Stomach (tissue), 8 donors: ENCODE measurements at regions not wholly inside any gene's neighbourhood (a gene's known extent, or its start where the extent isn't known, plus 50 kb on each side); places are given as distances from the start of the nearest gene placed in this dataset.

ENCODE experiments used
- DNase-seq, 2 donors: peaks; one replicate each; pipeline versions ENCODE4 v3.0.0 to v3.0.0-alpha.2; 2013 to 2019
- H3K27ac ChIP-seq, 5 donors: fragments of 200-600 bp in 4 of 5; sonication (generic) in 4 of 5; one replicate each; pipeline ENCODE4 v1.5.1; 2013 to 2019; ENCODE audit warnings: mild to moderate bottlenecking in 1 of 5, moderate library complexity in 1 of 5
- H3K27me3 ChIP-seq, 3 donors: fragments of 200-600 bp; sonication (generic); one replicate each; pipeline ENCODE4 v1.5.1; 2017 to 2019; ENCODE audit warnings: mixed run types in 1 of 3
- H3K36me3 ChIP-seq, 4 donors: fragments of 200-600 bp; sonication (generic); 1 replicate in 3 of 4; 2 replicates in 1 of 4; pipeline ENCODE4 v1.5.1; 2016 to 2019
- H3K4me1 ChIP-seq, 4 donors: fragments of 200-600 bp; sonication (generic); one replicate each; pipeline ENCODE4 v1.5.1; 2016 to 2019
- H3K4me3 ChIP-seq, 4 donors: fragments of 200-600 bp; sonication (generic) in 3 of 4; one replicate each; pipeline ENCODE4 v1.5.1; 2016 to 2019; ENCODE audit warnings: mild to moderate bottlenecking in 1 of 4
- H3K9me3 ChIP-seq, 4 donors: fragments of 200-600 bp; sonication (generic); one replicate each; pipeline ENCODE4 v1.5.1; 2016 to 2019
- EP300 ChIP-seq: sonication (generic); formaldehyde crosslinking; IDR thresholded peaks from one replicate; pipeline ENCODE4 v1.6.1; 2017; ENCODE audit warnings: antibody characterized with exemption
- POLR2A ChIP-seq, 4 donors: fragments of 450-650 bp; IDR thresholded peaks; one replicate each; pipeline ENCODE4 v1.6.1; 2016; ENCODE audit warnings: antibody characterized with exemption in 4 of 4, control low read depth in 2 of 4, mild to moderate bottlenecking in 1 of 4, moderate library complexity in 1 of 4
- POLR2AphosphoS5 ChIP-seq, 3 donors: sonication (generic); formaldehyde crosslinking; IDR thresholded peaks; one replicate each; pipeline ENCODE4 v1.6.1; 2016; ENCODE audit warnings: antibody characterized with exemption in 3 of 3
- WGBS, 5 donors: extraction: QIAGEN DNeasy Blood & Tissue Kit in 3 of 5; methylation state at CpG; one replicate each; pipeline versions ENCODE4 v1.1.5 to v1.1.7; 2013 to 2018; 5-methylcytosine and 5-hydroxymethylcytosine counted together
- intact Hi-C: fragments of 100-400 bp; cut with DNase I; formaldehyde crosslinking; loops from one replicate; pipeline ENCODE4 v1.15.1; 2023; ENCODE audit warnings: low total_unique reads
- TF ChIP-seq, protein P1 (sequence below), 7 experiments: fragments of 450-650 bp in 4 of 7; fragments of 200-600 bp in 3 of 7; sonication (generic) in 3 of 7; IDR thresholded peaks; one replicate each; pipeline ENCODE4 v1.5.1; 2016 to 2019; ENCODE audit warnings: antibody characterized with exemption in 7 of 7, control low read depth in 2 of 7, mild to moderate bottlenecking in 1 of 7
- donor health status: healthy with polysubstance abuse.
- donor health status: Bipolar disorder and iron deficiency.
- donor health status: healthy.

DNA sequence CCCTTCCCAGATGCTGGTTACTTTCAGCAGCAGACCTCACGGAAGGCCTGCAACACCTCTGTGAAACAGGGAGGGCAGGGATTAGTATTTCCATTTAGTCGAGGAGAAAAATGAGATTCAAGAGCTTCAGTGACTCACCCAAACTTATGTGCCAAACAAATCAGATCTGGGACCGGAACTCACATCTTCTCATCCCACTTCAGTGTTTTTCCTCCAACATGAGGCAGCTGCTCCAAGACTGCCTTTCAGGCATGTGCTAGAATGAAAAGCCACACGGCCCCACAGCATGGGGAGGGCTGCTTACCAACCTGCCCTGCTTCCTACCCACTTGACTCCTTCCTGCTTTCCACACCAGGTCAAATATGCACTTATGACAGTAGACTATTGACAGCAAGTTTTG lies 129.4 kb upstream of the SLC24A5 start:
- no peak overlapping the region for H3K27ac ChIP-seq
- no peaks in the 10 kb centered on the region for H3K27me3 ChIP-seq
- intact Hi-C loops: no loop called here
- DNase-seq: no peak
- TF ChIP-seq, protein P1, sequence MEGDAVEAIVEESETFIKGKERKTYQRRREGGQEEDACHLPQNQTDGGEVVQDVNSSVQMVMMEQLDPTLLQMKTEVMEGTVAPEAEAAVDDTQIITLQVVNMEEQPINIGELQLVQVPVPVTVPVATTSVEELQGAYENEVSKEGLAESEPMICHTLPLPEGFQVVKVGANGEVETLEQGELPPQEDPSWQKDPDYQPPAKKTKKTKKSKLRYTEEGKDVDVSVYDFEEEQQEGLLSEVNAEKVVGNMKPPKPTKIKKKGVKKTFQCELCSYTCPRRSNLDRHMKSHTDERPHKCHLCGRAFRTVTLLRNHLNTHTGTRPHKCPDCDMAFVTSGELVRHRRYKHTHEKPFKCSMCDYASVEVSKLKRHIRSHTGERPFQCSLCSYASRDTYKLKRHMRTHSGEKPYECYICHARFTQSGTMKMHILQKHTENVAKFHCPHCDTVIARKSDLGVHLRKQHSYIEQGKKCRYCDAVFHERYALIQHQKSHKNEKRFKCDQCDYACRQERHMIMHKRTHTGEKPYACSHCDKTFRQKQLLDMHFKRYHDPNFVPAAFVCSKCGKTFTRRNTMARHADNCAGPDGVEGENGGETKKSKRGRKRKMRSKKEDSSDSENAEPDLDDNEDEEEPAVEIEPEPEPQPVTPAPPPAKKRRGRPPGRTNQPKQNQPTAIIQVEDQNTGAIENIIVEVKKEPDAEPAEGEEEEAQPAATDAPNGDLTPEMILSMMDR (IDR thresholded peaks at IDR 0.05): no peak
- no peak for TF ChIP-seq POLR2AphosphoS5 (IDR thresholded peaks at IDR 0.05)
- TF ChIP-seq POLR2A (IDR thresholded peaks at IDR 0.05): no peak
- no peak for TF ChIP-seq EP300
- H3K36me3 ChIP-seq: no peaks in the 10 kb centered on the region
- H3K9me3 ChIP-seq: no peaks in the 10 kb centered on the region
- WGBS, 5 donors: 49 to 78% (median 65%) methylated on average over 4 of the region's 4 CpGs
- H3K4me1 ChIP-seq: no peaks in the 10 kb centered on the region
- no peak overlapping the region for H3K4me3 ChIP-seq

DNA sequence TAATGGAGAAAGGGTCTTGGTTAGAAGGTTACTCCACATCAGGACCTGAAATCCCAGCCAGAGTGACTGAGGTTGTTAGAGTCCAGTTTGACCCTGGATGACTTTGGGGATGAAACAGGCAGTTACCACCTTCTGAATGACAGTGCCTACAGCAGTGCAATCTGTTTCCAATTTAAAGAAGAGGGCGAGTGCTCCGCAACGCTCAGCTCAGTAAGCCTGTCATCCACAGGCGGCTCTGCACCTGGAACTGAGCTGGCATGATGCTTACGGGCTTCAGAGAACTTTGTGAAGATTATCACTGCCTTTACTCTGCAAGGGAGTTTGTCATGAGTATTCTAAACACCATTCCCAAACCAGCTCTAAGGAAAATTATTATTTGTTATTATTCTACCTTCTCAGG lies 127.7 kb upstream of the SLC24A5 start:
- Histone ChIP-seq H3K4me1 (no peaks in the 10 kb centered on the region), H3K36me3 (no peaks in the 10 kb centered on the region), H3K27ac (no peak overlapping the region), H3K4me3 (no peak overlapping the region), H3K27me3 (no peaks in the 10 kb centered on the region), H3K9me3 (no peaks in the 10 kb centered on the region)
- no peak for DNase-seq
- TF ChIP-seq POLR2A (IDR thresholded peaks at IDR 0.05): no peak
- no peak for TF ChIP-seq POLR2AphosphoS5 (IDR thresholded peaks at IDR 0.05)
- TF ChIP-seq EP300: no peak
- TF ChIP-seq, protein P1 (IDR thresholded peaks at IDR 0.05): no peak
- intact Hi-C loops: no loop called here
- 94 to 98% (median 95%) methylated on average over 5 of the region's 5 CpGs for WGBS, 5 donors

DNA sequence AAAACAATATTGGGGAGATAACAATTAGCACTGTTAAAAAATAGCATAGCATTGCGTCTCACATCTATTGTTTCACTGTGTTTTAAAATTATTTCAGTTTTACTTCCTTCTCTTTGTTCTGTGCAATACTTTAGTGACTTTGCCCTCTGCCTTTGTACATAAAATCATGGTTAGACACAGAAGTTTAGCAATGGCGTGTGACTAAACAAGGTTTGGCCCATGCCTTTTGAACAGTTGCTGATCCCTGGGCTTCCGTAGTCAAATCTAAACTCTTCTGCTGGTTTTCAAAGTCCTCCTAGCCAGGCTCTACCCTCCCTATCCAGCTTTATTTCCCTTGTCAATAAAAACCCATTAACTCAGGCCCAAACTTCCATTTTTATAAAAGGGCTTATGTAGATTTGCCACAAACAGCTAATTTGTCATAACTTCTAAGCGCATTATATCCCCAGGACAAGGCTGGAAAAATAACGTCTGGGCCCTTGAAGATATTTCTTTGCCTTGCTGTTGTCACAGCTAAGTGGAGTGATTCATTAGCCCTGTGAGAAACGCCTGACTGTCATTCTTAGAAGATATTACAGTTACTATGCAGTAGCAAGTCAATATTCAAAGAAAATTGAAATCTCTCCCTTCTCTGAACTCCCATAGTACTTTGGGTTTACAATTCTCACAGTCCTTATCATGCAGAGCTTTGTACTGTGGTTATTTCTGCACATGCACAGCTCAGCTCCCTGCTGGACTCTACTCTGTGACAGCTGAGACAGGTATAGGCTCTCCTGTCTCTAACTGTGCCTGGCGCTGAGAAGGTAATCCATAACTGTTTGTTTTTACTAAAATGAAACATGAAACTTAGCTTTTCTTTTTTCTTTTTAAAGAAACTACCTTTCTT lies 123.4 kb upstream of the SLC24A5 start:
- intact Hi-C loops: no loop called here
- WGBS, 5 donors: 50 to 75% (median 55%) methylated on average over 7 of the region's 7 CpGs
- H3K27me3 ChIP-seq: no peaks in the 10 kb centered on the region
- no peak overlapping the region for H3K4me3 ChIP-seq
- no peak overlapping the region for H3K27ac ChIP-seq
- DNase-seq: peak in 1 of 2 donors; percentile 38
- peaks cover 0 to 5% (median 5%) of the 10 kb centered on the region in 4 donors for H3K4me1 ChIP-seq
- H3K36me3 ChIP-seq: no peaks in the 10 kb centered on the region
- no peaks in the 10 kb centered on the region for H3K9me3 ChIP-seq
- TF ChIP-seq, protein P1 (IDR thresholded peaks at IDR 0.05): no peak
- TF ChIP-seq POLR2A (IDR thresholded peaks at IDR 0.05) (no peak), POLR2AphosphoS5 (IDR thresholded peaks at IDR 0.05) (no peak), EP300 (no peak)

DNA sequence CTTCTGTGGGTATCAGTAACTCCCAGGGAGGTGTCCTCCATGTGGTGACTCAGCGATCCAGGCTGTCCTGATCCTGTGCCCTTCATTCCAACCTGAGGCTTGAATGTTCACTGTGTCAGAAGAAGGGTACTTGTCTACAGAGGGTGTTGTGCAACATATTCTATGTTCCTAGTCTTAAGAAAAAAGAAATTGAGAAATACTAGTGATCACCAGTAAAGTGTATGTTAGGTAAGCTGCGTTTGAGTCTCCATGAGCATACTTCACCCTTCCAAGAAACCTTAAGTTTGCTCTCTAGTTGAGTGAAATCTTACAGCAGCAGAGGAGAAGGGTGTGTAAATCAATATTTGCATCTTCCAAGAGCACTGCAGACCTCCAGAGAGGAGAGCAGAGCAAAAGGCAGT lies 122.2 kb upstream of the SLC24A5 start:
- no peaks in the 10 kb centered on the region for H3K36me3 ChIP-seq
- WGBS, 5 donors: 73 to 84% (median 78%) methylated on average over 2 of the region's 2 CpGs
- H3K9me3 ChIP-seq: no peaks in the 10 kb centered on the region
- intact Hi-C loops: no loop called here
- no peak overlapping the region for H3K27ac ChIP-seq
- peaks cover 0 to 10% (median 5%) of the 10 kb centered on the region in 4 donors for H3K4me1 ChIP-seq
- H3K4me3 ChIP-seq: no peak overlapping the region
- no peak for DNase-seq
- no peak for TF ChIP-seq POLR2AphosphoS5 (IDR thresholded peaks at IDR 0.05)
- TF ChIP-seq POLR2A (IDR thresholded peaks at IDR 0.05): no peak
- no peak for TF ChIP-seq EP300
- TF ChIP-seq, protein P1 (IDR thresholded peaks at IDR 0.05): no peak
- no peaks in the 10 kb centered on the region for H3K27me3 ChIP-seq
